K562 (cell line): ENCODE measurements at regions not wholly inside any gene's neighbourhood (a gene's known extent, or its start where the extent isn't known, plus 50 kb on each side); places are given as distances from the start of the nearest gene placed in this dataset.

Source experiments
- ATAC-seq: fragments of 200-7000 bp; cut with Tn5 transposase; 3 replicates; pipeline ENCODE4 v1.9.1; 2020; ENCODE audit warnings: moderate library complexity
- BruUV-seq: library from RNA; stranded (reverse); fragments of 400-500 nt; replicated peaks from 2 replicates; lab custom pipeline; 2021; lab: Mats Ljungman, UMichigan
- CTCF ChIA-PET: fragments of 300-600 bp; formaldehyde crosslinking; extraction: SDS; loops from one replicate; lab custom pipeline; 2021; ENCODE audit warnings: low intra/inter-chr PET ratio; lab: Yijun Ruan, JAX
- POLR2A ChIA-PET: fragments of 300-600, 350-650 bp; sonication (Branson Sonifier 250); formaldehyde crosslinking; extraction: SDS; loops from one replicate; lab custom pipeline; 2021; ENCODE audit warnings: antibody characterized with exemption, inconsistent platforms; lab: Yijun Ruan, JAX
- DNase-seq, 4 experiments: peaks; one replicate each; pipeline versions ENCODE4 v3.0.0 to v3.0.0-alpha.2; 2011 to 2018; ENCODE audit warnings: low spot score in 3 of 4, mixed read lengths in 3 of 4; ENCODE audit errors: extremely low read depth in 1 of 4
- FAIRE-seq: peaks from 2 replicates; lab custom pipeline; 2011; peaks lifted over from hg19 to GRCh38; lab: Jason Lieb, UNC
- H2AFZ ChIP-seq: 2 replicates; pipeline ENCODE4 v1.6.0; 2011; ENCODE audit warnings: low read depth, low read length, control low read depth, inconsistent platforms
- H3K27ac ChIP-seq: fragments of 200-600 bp; 3 replicates; pipeline ENCODE4 v1.8.0; 2011; ENCODE audit warnings: low read depth, mild to moderate bottlenecking, control low read depth, inconsistent platforms, low read length, moderate library complexity, mixed read lengths; ENCODE audit errors: extremely low read depth
- H3K27me3 ChIP-seq, 2 experiments: fragments of 300-600 bp in 1 of 2; 2 replicates in 1 of 2; 3 replicates in 1 of 2; pipeline versions ENCODE4 v1.6.0 to v1.8.0; 2011; ENCODE audit warnings: inconsistent platforms in 2 of 2, low read length in 2 of 2, mild to moderate bottlenecking in 1 of 2, mixed read lengths in 1 of 2, moderate library complexity in 1 of 2; ENCODE audit not compliant: control insufficient read depth in 2 of 2, insufficient read depth in 2 of 2
- H3K36me3 ChIP-seq: fragments of 300-600 bp; 3 replicates; pipeline ENCODE4 v1.8.0; 2011; ENCODE audit warnings: mild to moderate bottlenecking, low read length, inconsistent platforms; ENCODE audit not compliant: control insufficient read depth, insufficient read depth
- H3K4me1 ChIP-seq, 2 experiments: fragments of 200-600 bp in 1 of 2; replicated peaks in 1 of 2; 2 replicates in 1 of 2; 3 replicates in 1 of 2; pipeline versions ENCODE4 v1.5.1 to v1.8.0; 2011; ENCODE audit warnings: inconsistent platforms in 2 of 2, low read length in 2 of 2, mild to moderate bottlenecking in 1 of 2, mixed read lengths in 1 of 2, moderate library complexity in 1 of 2; ENCODE audit not compliant: control insufficient read depth in 2 of 2, insufficient read depth in 2 of 2
- H3K4me2 ChIP-seq: 2 replicates; pipeline ENCODE4 v1.6.1; 2011; ENCODE audit warnings: low read length, control low read depth, inconsistent platforms, mixed read lengths; ENCODE audit not compliant: insufficient read depth
- H3K4me3 ChIP-seq: fragments of 200-600 bp; sonication (generic), shearing (Covaris generic); 2 replicates; pipeline ENCODE4 v1.5.1; 2016; ENCODE audit warnings: control low read depth, inconsistent platforms
- H3K79me2 ChIP-seq: fragments of 200-600 bp; 3 replicates; pipeline ENCODE4 v1.8.0; 2011; ENCODE audit warnings: low read length, inconsistent platforms; ENCODE audit not compliant: control insufficient read depth, insufficient read depth
- H3K9ac ChIP-seq, 2 experiments: 2 replicates each; pipeline versions ENCODE4 v1.6.0 to v1.6.1; 2011; ENCODE audit warnings: low read depth in 2 of 2, low read length in 2 of 2, control low read depth in 1 of 2, inconsistent platforms in 1 of 2, mild to moderate bottlenecking in 1 of 2, mixed read lengths in 1 of 2; ENCODE audit not compliant: insufficient read depth in 1 of 2
- H3K9me1 ChIP-seq: one replicate; pipeline ENCODE4 v1.6.0; 2011; ENCODE audit warnings: inconsistent platforms, mild to moderate bottlenecking, low read length, moderate library complexity; ENCODE audit not compliant: control insufficient read depth, insufficient read depth
- H3K9me3 ChIP-seq: replicated peaks from 2 replicates; pipeline ENCODE4 v1.5.1; 2011; ENCODE audit warnings: low read depth, low read length, inconsistent platforms; ENCODE audit not compliant: control insufficient read depth, insufficient read depth
- H4K20me1 ChIP-seq: replicated peaks from 2 replicates; pipeline ENCODE4 v1.6.1; 2011; ENCODE audit warnings: low read length, inconsistent platforms, mixed read lengths; ENCODE audit not compliant: control insufficient read depth, insufficient read depth
- BCL6 ChIP-seq: fragments of 250-450 bp; sonication (Bioruptor Pico); IDR thresholded peaks from 2 replicates; pipeline ENCODE4 v1.4.0; 2020
- BRD9 ChIP-seq: fragments of 450-650 bp; IDR thresholded peaks from 2 replicates; pipeline ENCODE4 v1.6.1; 2018; ENCODE audit warnings: low read depth; ENCODE audit not compliant: partially characterized antibody
- ETV1 ChIP-seq: fragments of 450-650 bp; conservative IDR thresholded peaks from 2 replicates; pipeline ENCODE4 v1.6.1; 2016; ENCODE audit warnings: missing genetic modification characterization, control low read depth, low read depth, missing compliant biosample characterization
- EZH2 ChIP-seq: IDR thresholded peaks from 2 replicates; pipeline ENCODE4 v1.6.1; 2012; ENCODE audit warnings: low read depth, mild to moderate bottlenecking, inconsistent platforms, low read length, borderline replicate concordance
- FOXJ3 ChIP-seq: sonication (generic); formaldehyde crosslinking; IDR thresholded peaks from 2 replicates; pipeline ENCODE4 v1.4.0; 2020; ENCODE audit warnings: mild to moderate bottlenecking, missing genetic modification reagents
- HNRNPL ChIP-seq: fragments of 200-400 bp; formaldehyde crosslinking; IDR thresholded peaks from 2 replicates; pipeline ENCODE4 v1.6.1; 2017; ENCODE audit warnings: low read depth, mild to moderate bottlenecking, low read length
- HOXB6 ChIP-seq: fragments of 250-450 bp; sonication (Bioruptor Pico); IDR thresholded peaks from 2 replicates; pipeline ENCODE4 v1.5.1; 2022; ENCODE audit warnings: mild to moderate bottlenecking, borderline replicate concordance
- KLF1 ChIP-seq: fragments of 450-650 bp; IDR thresholded peaks from 2 replicates; pipeline ENCODE4 v1.6.1; 2016; ENCODE audit warnings: missing genetic modification characterization, missing compliant biosample characterization
- ZEB2 ChIP-seq: fragments of 450-650 bp; IDR thresholded peaks from 2 replicates; pipeline ENCODE4 v1.6.1; 2016
- ZKSCAN1 ChIP-seq: fragments of 150-350 bp; IDR thresholded peaks from 2 replicates; pipeline ENCODE4 v1.6.1; 2016; ENCODE audit warnings: low read depth, low read length
- ZNF3 ChIP-seq: fragments of 250-450 bp; sonication (Bioruptor Pico); IDR thresholded peaks from 2 replicates; pipeline ENCODE4 v1.5.0; 2021; ENCODE audit warnings: mild to moderate bottlenecking, moderate library complexity
- ZNF785 ChIP-seq: fragments of 250-450 bp; sonication (Bioruptor Pico); IDR thresholded peaks from 2 replicates; pipeline ENCODE4 v1.4.0; 2020; ENCODE audit warnings: mild to moderate bottlenecking
- WGBS: fragments of 100-300 bp; shearing (Covaris generic); methylation state at CpG from one replicate; pipeline ENCODE4 v1.1.6; 2016; ENCODE audit warnings: low coverage, mixed read lengths; ENCODE audit not compliant: insufficient coverage; ENCODE audit errors: missing lambda C conversion rate; 5-methylcytosine and 5-hydroxymethylcytosine counted together
- in situ Hi-C: fragments of 300-500 bp; cut with MboI; formaldehyde crosslinking; loops from 4 replicates; pipeline ENCODE4 v1.15.0; 2018; ENCODE audit warnings: inconsistent platforms, mixed read lengths
- intact Hi-C: fragments of 100-400 bp; cut with micrococcal nuclease; formaldehyde crosslinking; loops from 2 replicates; pipeline ENCODE4 v1.14.2; 2022
- TF ChIP-seq, protein P1 (sequence below): sonication (generic); formaldehyde crosslinking; IDR thresholded peaks from 2 replicates; pipeline ENCODE4 v1.9.0; 2022; ENCODE audit warnings: mild to moderate bottlenecking, missing genetic modification reagents
- TF ChIP-seq, protein P2 (sequence below): fragments of 250-450 bp; sonication (Bioruptor Pico); IDR thresholded peaks from 2 replicates; pipeline ENCODE4 v1.4.0; 2020; ENCODE audit warnings: borderline replicate concordance
- TF ChIP-seq, protein P3 (sequence below): sonication (generic); formaldehyde crosslinking; IDR thresholded peaks from 2 replicates; pipeline ENCODE4 v1.8.1; 2023; ENCODE audit warnings: mild to moderate bottlenecking, missing genetic modification reagents

DNA sequence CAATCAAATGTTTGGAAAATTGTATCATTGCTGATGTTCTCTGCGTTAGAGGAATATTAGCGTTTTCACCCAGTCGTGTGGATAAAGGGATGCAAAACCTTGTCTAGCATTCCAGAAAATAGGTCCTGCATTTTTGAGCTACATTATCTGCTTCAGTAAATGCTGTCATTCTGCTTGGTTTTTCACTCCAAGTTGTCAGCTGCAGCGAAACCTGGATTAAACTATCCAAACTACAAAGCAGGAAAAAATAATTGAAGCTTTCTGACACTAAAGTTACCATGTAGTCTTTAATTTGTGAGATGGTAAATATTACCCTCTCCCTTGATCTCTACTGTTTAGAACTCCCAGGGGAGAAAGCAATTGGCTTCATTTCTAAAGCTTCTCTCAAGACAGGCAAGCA lies 1795.5 kb upstream of the PRR20A start:
- intact Hi-C loops = no loop called here
- Histone ChIP-seq H3K9me3 (no peaks in the 10 kb centered on the region), H3K4me3 (no peak overlapping the region), H2AFZ (no peak overlapping the region), H3K9me1 (no peaks in the 10 kb centered on the region), H3K27me3 (no peaks in the 10 kb centered on the region), H4K20me1 (no peaks in the 10 kb centered on the region), H3K36me3 (no peaks in the 10 kb centered on the region), H3K9ac (no peak overlapping the region), H3K27ac (no peak overlapping the region), H3K4me1 (no peaks in the 10 kb centered on the region), H3K4me2 (no peak overlapping the region), H3K79me2 (no peaks in the 10 kb centered on the region)
- POLR2A ChIA-PET = no interaction called here
- TF ChIP-seq HNRNPL (no peak), FOXJ3 (CRISPR knock-in tag) (no peak), EZH2 (no peak), ZNF3 (CRISPR knock-in tag) (no peak), KLF1 (tag) (no peak)
- BruUV-seq = no TSS peak
- FAIRE-seq (no peak), ATAC-seq (no peak), DNase-seq (no peak)
- WGBS = 0% methylated on average over 4 of the region's 4 CpGs
- CTCF ChIA-PET = no interaction called here
- in situ Hi-C loops = loop anchor here (10.0 kb wide), 1 partner anchor 600 kb away; no protein-coding TSS in a partner anchor

DNA sequence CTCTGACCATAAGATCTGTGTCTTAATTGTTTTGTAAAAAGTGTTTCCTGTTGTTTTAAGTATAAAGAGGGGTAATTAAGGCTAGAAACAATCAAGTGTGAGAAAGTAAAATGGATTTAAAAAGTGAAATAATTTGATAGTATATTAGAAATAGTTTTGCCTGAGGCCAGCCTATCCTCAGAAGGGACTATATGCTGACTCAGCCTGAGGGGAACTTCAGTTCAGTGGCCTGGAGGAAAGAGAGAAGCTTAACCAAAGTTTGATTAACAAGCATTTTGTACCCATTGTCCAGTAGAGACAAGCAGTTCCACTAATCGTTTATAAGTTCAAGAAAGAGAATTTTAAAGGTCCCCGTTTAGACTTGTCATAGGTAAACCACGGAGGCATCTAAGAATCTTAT lies 1793.2 kb upstream of the PRR20A start:
- Histone ChIP-seq H3K9me3 (no peaks in the 10 kb centered on the region), H3K9ac (no peak overlapping the region), H3K36me3 (no peaks in the 10 kb centered on the region), H3K27me3 (no peaks in the 10 kb centered on the region), H3K4me1 (no peaks in the 10 kb centered on the region), H2AFZ (no peak overlapping the region), H3K4me3 (no peak overlapping the region), H3K4me2 (no peak overlapping the region), H3K9me1 (no peaks in the 10 kb centered on the region), H3K27ac (no peak overlapping the region), H4K20me1 (no peaks in the 10 kb centered on the region), H3K79me2 (no peaks in the 10 kb centered on the region)
- in situ Hi-C loops = loop anchor here (10.0 kb wide), 1 partner anchor 603 kb away; no protein-coding TSS in a partner anchor
- intact Hi-C loops = no loop called here
- DNase-seq (no peak), FAIRE-seq (no peak), ATAC-seq (no peak)
- WGBS = 5% methylated on average over 3 of the region's 3 CpGs
- ChIA-PET POLR2A (no interaction called here), CTCF (no interaction called here)
- BruUV-seq = no TSS peak
- TF ChIP-seq BCL6 (CRISPR knock-in tag) = no peak
- TF ChIP-seq ZNF785 (CRISPR knock-in tag) = no peak
- no peak for TF ChIP-seq ZEB2
- TF ChIP-seq, protein P1, sequence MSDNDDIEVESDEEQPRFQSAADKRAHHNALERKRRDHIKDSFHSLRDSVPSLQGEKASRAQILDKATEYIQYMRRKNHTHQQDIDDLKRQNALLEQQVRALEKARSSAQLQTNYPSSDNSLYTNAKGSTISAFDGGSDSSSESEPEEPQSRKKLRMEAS = no peak
- no peak for TF ChIP-seq HOXB6
- TF ChIP-seq, protein P2, sequence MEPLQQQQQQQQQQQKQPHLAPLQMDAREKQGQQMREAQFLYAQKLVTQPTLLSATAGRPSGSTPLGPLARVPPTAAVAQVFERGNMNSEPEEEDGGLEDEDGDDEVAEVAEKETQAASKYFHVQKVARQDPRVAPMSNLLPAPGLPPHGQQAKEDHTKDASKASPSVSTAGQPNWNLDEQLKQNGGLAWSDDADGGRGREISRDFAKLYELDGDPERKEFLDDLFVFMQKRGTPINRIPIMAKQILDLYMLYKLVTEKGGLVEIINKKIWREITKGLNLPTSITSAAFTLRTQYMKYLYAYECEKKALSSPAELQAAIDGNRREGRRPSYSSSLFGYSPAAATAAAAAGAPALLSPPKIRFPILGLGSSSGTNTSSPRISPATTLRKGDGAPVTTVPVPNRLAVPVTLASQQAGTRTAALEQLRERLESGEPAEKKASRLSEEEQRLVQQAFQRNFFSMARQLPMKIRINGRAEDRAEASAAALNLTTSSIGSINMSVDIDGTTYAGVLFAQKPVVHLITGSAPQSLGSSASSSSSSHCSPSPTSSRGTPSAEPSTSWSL (CRISPR knock-in tag) = no peak
- TF ChIP-seq ETV1 = no peak
- TF ChIP-seq ZKSCAN1 = no peak
- TF ChIP-seq, protein P3, sequence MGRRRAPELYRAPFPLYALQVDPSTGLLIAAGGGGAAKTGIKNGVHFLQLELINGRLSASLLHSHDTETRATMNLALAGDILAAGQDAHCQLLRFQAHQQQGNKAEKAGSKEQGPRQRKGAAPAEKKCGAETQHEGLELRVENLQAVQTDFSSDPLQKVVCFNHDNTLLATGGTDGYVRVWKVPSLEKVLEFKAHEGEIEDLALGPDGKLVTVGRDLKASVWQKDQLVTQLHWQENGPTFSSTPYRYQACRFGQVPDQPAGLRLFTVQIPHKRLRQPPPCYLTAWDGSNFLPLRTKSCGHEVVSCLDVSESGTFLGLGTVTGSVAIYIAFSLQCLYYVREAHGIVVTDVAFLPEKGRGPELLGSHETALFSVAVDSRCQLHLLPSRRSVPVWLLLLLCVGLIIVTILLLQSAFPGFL = no peak
- no peak for TF ChIP-seq BRD9
